ENCODE measurements at regions not wholly inside any gene's neighbourhood (a gene's known extent, or its start where the extent isn't known, plus 50 kb on each side); places are given as distances from the start of the nearest gene placed in this dataset.

- Histone ChIP-seq H3K4me3 (ENCODE audit: low read length) (no peak overlapping the region), H3K36me3 (ENCODE audit: control insufficient read depth, insufficient read depth, low read length) (no peaks in the 10 kb centered on the region), H3K9me3 (ENCODE audit: control insufficient read depth, low read length) (no peaks in the 10 kb centered on the region), H3K9ac (ENCODE audit: extremely low read depth, low read length, poor library complexity, severe bottlenecking) (no peak overlapping the region), H3K4me1 (ENCODE audit: control insufficient read depth, insufficient read depth, low read length) (no peaks in the 10 kb centered on the region), H3K27ac (ENCODE audit: low read depth, low read length) (no peak overlapping the region), H3K27me3 (ENCODE audit: control insufficient read depth, insufficient read depth, low read length, poor library complexity, severe bottlenecking) (no peaks in the 10 kb centered on the region)
- Mint-ChIP-seq H3K9me3 (no peaks in the 10 kb centered on the region), H3K27me3 (ENCODE audit: insufficient read depth) (peaks cover 4% of the 10 kb centered on the region), H3K4me1 (peaks cover 2% of the 10 kb centered on the region), H3K27ac (no peak overlapping the region), H3K36me3 (ENCODE audit: low read depth) (no peaks in the 10 kb centered on the region), H3K4me3 (no peak overlapping the region)
- DNase-seq = no peak
- WGBS, 2 experiments (ENCODE audit: insufficient coverage in 1 of 2, insufficient read length in 1 of 2) = 89 to 94% methylated on average over 4 to 6 of the region's 7 CpGs
- TF ChIP-seq CTCF (conservative IDR thresholded peaks at IDR 0.05) = no peak
Observed at GRCh38 chr2:59874361-59874760, 679.1 kb downstream of the BCL11A start.

- Histone ChIP-seq H3K27me3 (ENCODE audit: control insufficient read depth, insufficient read depth, low read length, poor library complexity, severe bottlenecking) (no peaks in the 10 kb centered on the region), H3K9me3 (ENCODE audit: control insufficient read depth, low read length) (no peaks in the 10 kb centered on the region), H3K4me3 (ENCODE audit: low read length) (no peak overlapping the region), H3K36me3 (ENCODE audit: control insufficient read depth, insufficient read depth, low read length) (no peaks in the 10 kb centered on the region), H3K4me1 (ENCODE audit: control insufficient read depth, insufficient read depth, low read length) (no peaks in the 10 kb centered on the region), H3K9ac (ENCODE audit: extremely low read depth, low read length, poor library complexity, severe bottlenecking) (no peak overlapping the region), H3K27ac (ENCODE audit: low read depth, low read length) (no peak overlapping the region)
- Mint-ChIP-seq H3K27me3 (ENCODE audit: insufficient read depth) (peaks cover 4% of the 10 kb centered on the region), H3K4me1 (peaks cover 2% of the 10 kb centered on the region), H3K9me3 (no peaks in the 10 kb centered on the region), H3K4me3 (no peak overlapping the region), H3K36me3 (ENCODE audit: low read depth) (no peaks in the 10 kb centered on the region), H3K27ac (no peak overlapping the region)
- 67 to 89% methylated on average over 3 of the region's 3 CpGs for WGBS, 2 experiments (ENCODE audit: insufficient coverage in 1 of 2, insufficient read length in 1 of 2)
- TF ChIP-seq CTCF (conservative IDR thresholded peaks at IDR 0.05) = no peak
- DNase-seq = no peak
Observed at GRCh38 chr2:59871830-59872229, 681.6 kb downstream of the BCL11A start.

- no peak overlapping the region for H3K27ac ChIP-seq (ENCODE audit: low read depth, low read length)
- H3K4me1 ChIP-seq (ENCODE audit: control insufficient read depth, insufficient read depth, low read length) = no peaks in the 10 kb centered on the region
- no peaks in the 10 kb centered on the region for H3K9me3 ChIP-seq (ENCODE audit: control insufficient read depth, low read length)
- peaks cover 2% of the 10 kb centered on the region for H3K4me1 Mint-ChIP-seq
- no peaks in the 10 kb centered on the region for H3K36me3 ChIP-seq (ENCODE audit: control insufficient read depth, insufficient read depth, low read length)
- DNase-seq = no peak
- no peak overlapping the region for H3K4me3 Mint-ChIP-seq
- H3K27me3 ChIP-seq (ENCODE audit: control insufficient read depth, insufficient read depth, low read length, poor library complexity, severe bottlenecking) = no peaks in the 10 kb centered on the region
- TF ChIP-seq CTCF (conservative IDR thresholded peaks at IDR 0.05) = no peak
- H3K9me3 Mint-ChIP-seq = no peaks in the 10 kb centered on the region
- no peak overlapping the region for H3K4me3 ChIP-seq (ENCODE audit: low read length)
- WGBS, 2 experiments (ENCODE audit: insufficient coverage in 1 of 2, insufficient read length in 1 of 2) = 92 to 96% methylated on average over 2 of the region's 2 CpGs
- H3K9ac ChIP-seq (ENCODE audit: extremely low read depth, low read length, poor library complexity, severe bottlenecking) = no peak overlapping the region
- no peaks in the 10 kb centered on the region for H3K27me3 Mint-ChIP-seq (ENCODE audit: insufficient read depth)
- H3K27ac Mint-ChIP-seq = no peak overlapping the region
- H3K36me3 Mint-ChIP-seq (ENCODE audit: low read depth) = no peaks in the 10 kb centered on the region
Observed at GRCh38 chr2:59868981-59869380, 684.5 kb downstream of the BCL11A start.

Data from endodermal cell (in vitro differentiated cells).